OCI-LY7 (cell line): ENCODE measurements at regions not wholly inside any gene's neighbourhood (a gene's known extent, or its start where the extent isn't known, plus 50 kb on each side); places are given as distances from the start of the nearest gene placed in this dataset.

Source experiments
- BruUV-seq: library from RNA; stranded (reverse); fragments of 400-500 nt; replicated peaks from 2 replicates; lab custom pipeline; 2021; lab: Mats Ljungman, UMichigan
- CTCF ChIA-PET: fragments of 300-600 bp; sonication (Branson Sonifier 250); formaldehyde crosslinking; loops from one replicate; lab custom pipeline; 2022; ENCODE audit warnings: antibody characterized with exemption; ENCODE audit not compliant: unreplicated experiment; lab: Charles Lee
- POLR2A ChIA-PET: fragments of 300-600 bp; sonication (Branson Sonifier 250); formaldehyde crosslinking; loops from one replicate; lab custom pipeline; 2022; ENCODE audit warnings: antibody characterized with exemption; lab: Charles Lee
- DNase-seq: peaks from one replicate; pipeline ENCODE4 v3.0.0-alpha.2; 2015; ENCODE audit warnings: low spot score
- H2AFZ ChIP-seq: fragments of 200-600 bp; sonication (generic), shearing (Covaris generic); 2 replicates; pipeline ENCODE4 v1.6.1; 2014; ENCODE audit warnings: mild to moderate bottlenecking, antibody characterized with exemption, low read length, moderate library complexity
- H3K27ac ChIP-seq: fragments of 200-600 bp; sonication (generic); 2 replicates; pipeline ENCODE4 v1.5.1; 2014; ENCODE audit warnings: mixed run types, low read depth, mild to moderate bottlenecking, moderate library complexity, low read length, inconsistent platforms; ENCODE audit not compliant: poor library complexity, severe bottlenecking
- H3K36me3 ChIP-seq: fragments of 200-600 bp; sonication (generic); 2 replicates; pipeline ENCODE4 v1.6.1; 2014; ENCODE audit warnings: mild to moderate bottlenecking, antibody characterized with exemption, low read length, moderate library complexity, mixed read lengths; ENCODE audit not compliant: insufficient read depth
- H3K4me1 ChIP-seq: fragments of 200-600 bp; sonication (generic); 2 replicates; pipeline ENCODE4 v1.5.1; 2014; ENCODE audit warnings: mild to moderate bottlenecking, low read length; ENCODE audit not compliant: insufficient read depth, poor library complexity, severe bottlenecking
- H3K4me2 ChIP-seq: fragments of 200-600 bp; sonication (generic); 2 replicates; pipeline ENCODE4 v1.6.1; 2014; ENCODE audit warnings: mild to moderate bottlenecking, low read length
- H3K4me3 ChIP-seq: fragments of 200-600 bp; sonication (generic); 2 replicates; pipeline ENCODE4 v1.5.1; 2014; ENCODE audit warnings: mild to moderate bottlenecking, low read depth, low read length; ENCODE audit not compliant: poor library complexity, severe bottlenecking
- H3K79me2 ChIP-seq: fragments of 200-600 bp; sonication (generic); 2 replicates; pipeline ENCODE4 v1.6.1; 2016; ENCODE audit warnings: low read depth, mild to moderate bottlenecking, low read length, moderate library complexity, mixed read lengths; ENCODE audit not compliant: insufficient read depth
- H3K9me2 ChIP-seq: fragments of 200-600 bp; sonication (generic); 2 replicates; pipeline ENCODE4 v1.6.1; 2016; ENCODE audit warnings: mild to moderate bottlenecking, low read length, mixed read lengths; ENCODE audit not compliant: insufficient read depth
- H3K9me3 ChIP-seq: fragments of 200-600 bp; sonication (generic); 2 replicates; pipeline ENCODE4 v1.6.1; 2014; ENCODE audit warnings: mild to moderate bottlenecking, mixed run types, low read length, mixed read lengths
- H4K20me1 ChIP-seq: fragments of 200-600 bp; sonication (generic); 2 replicates; pipeline ENCODE4 v1.6.1; 2014; ENCODE audit warnings: mild to moderate bottlenecking, antibody characterized with exemption, low read length, moderate library complexity, mixed read lengths; ENCODE audit not compliant: insufficient read depth
- EZH2phosphoT487 ChIP-seq: fragments of 200-600 bp; sonication (generic); IDR thresholded peaks from 2 replicates; pipeline ENCODE4 v1.6.1; 2018; ENCODE audit warnings: low read depth, borderline replicate concordance, mild to moderate bottlenecking, mixed run types, antibody characterized with exemption, low read length, moderate library complexity, mixed read lengths
- intact Hi-C: fragments of 100-400 bp; cut with micrococcal nuclease; formaldehyde crosslinking; loops from one replicate; pipeline ENCODE4 v1.10.0; 2022; ENCODE audit not compliant: unreplicated experiment
- TF ChIP-seq, protein P1 (sequence below): fragments of 200-600 bp; sonication (generic); conservative IDR thresholded peaks from 2 replicates; pipeline ENCODE4 v1.5.1; 2014; ENCODE audit warnings: mild to moderate bottlenecking, antibody characterized with exemption, low read length, moderate library complexity, mixed read lengths

DNA sequence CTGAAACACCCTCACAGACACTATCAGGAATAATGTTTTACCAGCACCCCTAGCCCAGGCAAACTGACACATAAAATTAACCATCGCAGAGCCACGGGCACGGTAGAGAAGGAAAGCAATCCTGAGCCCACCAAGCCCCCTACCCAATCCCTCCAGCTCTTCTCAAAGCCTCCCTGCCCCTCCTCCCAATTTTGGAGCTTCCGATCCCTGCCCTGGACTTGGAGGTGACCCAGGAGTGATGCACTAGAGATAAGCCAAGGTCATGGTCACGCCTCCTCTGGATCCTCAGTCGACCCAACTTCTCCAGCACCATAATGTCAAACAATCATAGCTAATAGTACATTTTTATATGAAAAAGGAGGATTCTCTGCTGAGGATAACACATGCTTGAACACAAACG, 188.7 kb upstream of the NSMCE3 start:
- Histone ChIP-seq H3K9me3 (no peaks in the 10 kb centered on the region), H3K27ac (no peak overlapping the region), H3K9me2 (no peaks in the 10 kb centered on the region), H3K4me2 (no peak overlapping the region), H4K20me1 (no peaks in the 10 kb centered on the region), H3K36me3 (no peaks in the 10 kb centered on the region), H3K4me3 (no peak overlapping the region), H2AFZ (no peak overlapping the region), H3K79me2 (no peaks in the 10 kb centered on the region), H3K4me1 (no peaks in the 10 kb centered on the region)
- intact Hi-C loops = no loop called here
- TF ChIP-seq EZH2phosphoT487 = no peak
- TF ChIP-seq, protein P1, sequence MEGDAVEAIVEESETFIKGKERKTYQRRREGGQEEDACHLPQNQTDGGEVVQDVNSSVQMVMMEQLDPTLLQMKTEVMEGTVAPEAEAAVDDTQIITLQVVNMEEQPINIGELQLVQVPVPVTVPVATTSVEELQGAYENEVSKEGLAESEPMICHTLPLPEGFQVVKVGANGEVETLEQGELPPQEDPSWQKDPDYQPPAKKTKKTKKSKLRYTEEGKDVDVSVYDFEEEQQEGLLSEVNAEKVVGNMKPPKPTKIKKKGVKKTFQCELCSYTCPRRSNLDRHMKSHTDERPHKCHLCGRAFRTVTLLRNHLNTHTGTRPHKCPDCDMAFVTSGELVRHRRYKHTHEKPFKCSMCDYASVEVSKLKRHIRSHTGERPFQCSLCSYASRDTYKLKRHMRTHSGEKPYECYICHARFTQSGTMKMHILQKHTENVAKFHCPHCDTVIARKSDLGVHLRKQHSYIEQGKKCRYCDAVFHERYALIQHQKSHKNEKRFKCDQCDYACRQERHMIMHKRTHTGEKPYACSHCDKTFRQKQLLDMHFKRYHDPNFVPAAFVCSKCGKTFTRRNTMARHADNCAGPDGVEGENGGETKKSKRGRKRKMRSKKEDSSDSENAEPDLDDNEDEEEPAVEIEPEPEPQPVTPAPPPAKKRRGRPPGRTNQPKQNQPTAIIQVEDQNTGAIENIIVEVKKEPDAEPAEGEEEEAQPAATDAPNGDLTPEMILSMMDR = no peak
- POLR2A ChIA-PET = interaction anchor here (0.6 kb wide), 1 partner anchor 79 kb away, joined by 3 read pairs; no protein-coding TSS in a partner anchor
- no peak for DNase-seq
- no TSS peak for BruUV-seq
- CTCF ChIA-PET = no interaction called here

DNA sequence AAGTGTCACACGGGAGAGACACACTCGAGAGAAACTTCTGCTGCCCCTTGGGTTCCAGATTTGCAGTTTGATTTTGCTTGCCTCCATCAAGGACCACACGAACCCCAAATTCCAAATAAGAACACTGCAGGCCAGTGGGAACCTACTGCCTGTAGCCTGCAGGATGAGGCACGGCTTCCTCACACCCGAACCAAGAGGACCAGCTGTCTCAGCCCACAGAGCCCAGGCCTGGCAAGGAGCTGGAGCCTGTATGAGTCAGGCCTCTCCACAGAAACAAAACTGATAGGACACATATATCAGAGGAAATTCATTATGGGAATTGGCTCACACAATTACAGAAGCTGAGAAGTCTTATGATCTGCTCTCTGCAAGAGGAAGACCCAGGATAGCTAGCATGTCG, 188.1 kb upstream of the NSMCE3 start:
- ChIA-PET POLR2A (no interaction called here), CTCF (no interaction called here)
- no peak overlapping the region for H3K4me2 ChIP-seq
- TF ChIP-seq, protein P1 = no peak
- TF ChIP-seq EZH2phosphoT487 = no peak
- intact Hi-C loops = no loop called here
- H3K79me2 ChIP-seq = no peaks in the 10 kb centered on the region
- H3K4me1 ChIP-seq = no peaks in the 10 kb centered on the region
- H4K20me1 ChIP-seq = no peaks in the 10 kb centered on the region
- DNase-seq = no peak
- no peak overlapping the region for H2AFZ ChIP-seq
- no TSS peak for BruUV-seq
- no peaks in the 10 kb centered on the region for H3K9me3 ChIP-seq
- H3K36me3 ChIP-seq = no peaks in the 10 kb centered on the region
- H3K9me2 ChIP-seq = no peaks in the 10 kb centered on the region
- no peak overlapping the region for H3K27ac ChIP-seq
- H3K4me3 ChIP-seq = no peak overlapping the region

DNA sequence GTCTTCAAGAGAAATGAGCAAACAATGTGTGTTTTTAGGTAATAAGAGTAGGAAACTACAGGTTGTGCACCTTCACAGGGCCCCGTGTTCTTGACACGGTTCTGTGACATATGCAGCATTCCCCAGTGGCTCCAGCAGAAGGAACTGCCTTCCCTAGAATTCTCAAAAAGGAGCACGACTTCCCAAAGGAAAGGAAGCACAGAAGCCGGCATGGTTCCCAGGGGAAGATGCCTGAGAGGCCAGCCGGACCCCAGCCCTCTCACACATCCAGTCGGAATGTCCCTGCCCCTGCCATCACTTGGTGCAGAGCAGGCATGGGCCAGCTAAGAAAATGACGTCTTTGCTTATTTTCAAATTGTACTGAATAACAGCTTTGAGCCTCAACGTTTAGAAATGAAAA, 187.3 kb upstream of the NSMCE3 start:
- Histone ChIP-seq H3K9me2 (no peaks in the 10 kb centered on the region), H3K27ac (no peak overlapping the region), H3K9me3 (no peaks in the 10 kb centered on the region), H3K4me3 (no peak overlapping the region), H2AFZ (no peak overlapping the region), H3K36me3 (no peaks in the 10 kb centered on the region), H4K20me1 (no peaks in the 10 kb centered on the region), H3K4me2 (no peak overlapping the region), H3K4me1 (no peaks in the 10 kb centered on the region), H3K79me2 (no peaks in the 10 kb centered on the region)
- POLR2A ChIA-PET = no interaction called here
- no peak for DNase-seq
- BruUV-seq = no TSS peak
- CTCF ChIA-PET = no interaction called here
- intact Hi-C loops = no loop called here
- TF ChIP-seq, protein P1 = no peak
- no peak for TF ChIP-seq EZH2phosphoT487
